Dedifferentiated amniotic fluid mesenchymal stem cell (primary cell): ENCODE measurements at regions not wholly inside any gene's neighbourhood (a gene's known extent, or its start where the extent isn't known, plus 50 kb on each side); places are given as distances from the start of the nearest gene placed in this dataset.
"Not testable (repeated sequence)": the region's sequence is repeated elsewhere in the genome, so short reads cannot be mapped to it uniquely, and the experiment has no call there.

ENCODE experiments used
- DNase-seq: peaks from one replicate; pipeline ENCODE4 v3.0.0-alpha.2; 2016; ENCODE audit errors: extremely low spot score

GRCh38 chr6:68158256-68158655 lies 476.8 kb upstream of the ADGRB3 start:
- DNase-seq: no peak

GRCh38 chr6:68144667-68145066 lies 490.4 kb upstream of the ADGRB3 start:
- no peak for DNase-seq

- no peak for DNase-seq
These were observed 493.9 kb upstream of the ADGRB3 start for GRCh38 chr6:68141190-68141589.

- DNase-seq: no peak
These were observed 496.0 kb upstream of the ADGRB3 start for GRCh38 chr6:68139130-68139529.

DNA sequence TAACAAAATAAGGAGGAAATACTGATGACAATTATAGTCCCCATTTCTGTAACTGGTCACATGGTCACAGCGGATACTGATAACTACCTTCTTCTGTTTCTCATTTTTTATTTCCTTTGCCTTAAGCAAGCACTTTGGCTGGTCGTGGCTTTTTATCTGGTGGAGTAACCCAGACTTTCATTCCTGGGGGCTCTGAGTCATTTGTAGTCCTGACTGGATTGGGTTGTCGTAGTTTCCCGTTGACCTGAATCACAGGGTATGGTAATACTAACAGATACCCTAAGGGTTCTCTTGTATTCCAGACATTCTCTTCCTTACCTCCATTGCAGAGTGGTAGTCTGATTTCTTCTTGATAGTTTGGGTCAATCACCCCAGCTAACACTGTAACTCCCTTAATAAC lies 500.3 kb upstream of the ADGRB3 start:
- DNase-seq: no peak

- DNase-seq: no peak
These were observed 506.9 kb upstream of the ADGRB3 start for GRCh38 chr6:68128211-68128610.

- DNase-seq: no peak
These were observed 508.0 kb upstream of the ADGRB3 start for GRCh38 chr6:68127074-68127473.

- DNase-seq: no peak
These were observed 508.9 kb upstream of the ADGRB3 start for GRCh38 chr6:68126089-68126749.

DNA sequence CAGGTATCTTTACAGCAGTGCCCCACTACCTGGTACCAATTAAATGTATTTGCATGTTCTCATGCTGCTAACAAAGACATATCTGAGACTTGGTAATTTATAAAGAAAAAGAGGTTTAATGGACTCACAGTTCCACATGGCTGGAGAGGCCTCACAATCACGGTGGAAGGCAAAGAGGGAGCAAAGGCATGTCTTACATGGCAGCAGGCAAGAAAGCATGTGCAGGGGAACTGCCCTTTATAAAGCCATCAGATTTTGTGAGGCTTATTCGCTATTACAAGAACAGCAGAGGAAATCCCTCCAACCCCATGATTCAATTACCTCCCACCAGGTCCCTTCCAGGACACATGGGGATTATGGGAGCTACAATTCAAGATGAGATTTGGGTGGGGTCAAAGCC lies 512.1 kb upstream of the ADGRB3 start:
- not testable (repeated sequence) for DNase-seq

- no peak for DNase-seq
These were observed 513.0 kb upstream of the ADGRB3 start for GRCh38 chr6:68122032-68122431.

DNA sequence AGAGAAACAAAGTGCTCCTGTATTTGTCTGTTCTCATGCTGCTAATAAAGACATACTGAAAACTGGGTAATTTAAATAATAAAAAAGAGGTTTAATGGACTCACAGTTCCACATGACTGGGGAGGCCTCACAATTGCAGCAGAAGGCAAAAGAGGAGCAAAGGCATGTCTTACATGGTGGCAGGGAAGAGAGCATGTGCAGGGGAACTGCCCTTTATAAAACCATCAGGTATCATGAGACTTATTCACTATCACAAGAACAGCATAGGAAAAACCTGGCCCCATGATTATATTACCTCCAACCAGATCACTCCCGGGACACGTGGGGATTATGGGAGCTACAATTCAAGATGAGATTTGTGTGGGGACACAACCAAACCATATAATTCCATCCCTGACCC lies 514.1 kb upstream of the ADGRB3 start:
- not testable (repeated sequence) for DNase-seq

DNA sequence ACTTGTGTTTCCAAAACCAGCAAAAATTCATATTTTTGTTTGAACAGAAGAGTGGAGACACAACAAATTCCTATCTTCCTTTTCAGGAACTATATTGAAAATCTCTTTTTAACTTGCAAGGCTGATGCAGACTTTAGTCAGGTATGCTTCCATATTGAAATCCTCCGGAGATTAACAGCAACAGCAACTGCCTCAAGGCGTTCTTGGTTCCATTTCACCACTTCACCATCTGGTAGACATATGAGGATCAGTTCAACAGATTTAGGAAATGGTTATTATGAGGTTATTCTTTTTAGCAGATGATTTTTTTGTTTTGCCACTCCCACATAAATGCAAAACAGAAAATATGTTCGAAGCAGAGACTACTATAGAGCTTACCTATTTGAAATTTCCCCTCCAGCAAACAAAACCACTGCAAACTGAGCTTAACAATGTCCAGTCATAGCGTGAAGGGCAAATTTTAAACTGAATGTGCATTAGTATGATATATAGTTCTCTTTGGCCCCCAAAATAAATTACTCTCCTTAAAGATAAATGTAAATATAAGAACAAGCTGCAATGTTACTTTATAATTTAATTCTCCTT lies 520.5 kb upstream of the ADGRB3 start:
- no peak for DNase-seq

DNA sequence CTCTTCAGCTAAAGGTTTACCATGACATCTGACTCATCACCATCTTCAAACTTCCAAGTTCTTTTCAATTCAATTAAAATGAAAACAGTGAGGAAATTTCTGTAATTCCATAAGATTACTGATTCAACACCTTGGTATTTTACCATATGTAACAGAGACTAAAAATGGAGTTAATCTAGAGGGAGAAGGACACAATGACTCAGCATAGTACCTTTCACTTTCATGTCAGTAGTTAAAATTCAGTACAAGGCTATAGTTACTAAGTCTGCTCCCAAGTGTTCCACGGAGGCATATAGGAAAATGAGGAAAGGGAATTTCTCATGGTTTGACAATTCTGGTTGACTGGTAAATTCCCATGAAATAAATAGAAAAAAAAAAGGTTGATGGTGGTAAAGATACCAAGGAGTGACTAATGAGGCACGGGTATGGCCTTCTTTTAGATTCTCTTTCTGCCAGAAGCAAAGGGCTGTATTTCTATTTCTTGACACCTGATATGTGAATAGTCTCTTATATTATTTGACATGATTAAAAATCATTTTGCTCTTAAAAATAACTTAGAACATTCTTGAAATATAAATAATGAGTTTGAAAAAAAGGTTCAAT lies 526.7 kb upstream of the ADGRB3 start:
- no peak for DNase-seq

DNA sequence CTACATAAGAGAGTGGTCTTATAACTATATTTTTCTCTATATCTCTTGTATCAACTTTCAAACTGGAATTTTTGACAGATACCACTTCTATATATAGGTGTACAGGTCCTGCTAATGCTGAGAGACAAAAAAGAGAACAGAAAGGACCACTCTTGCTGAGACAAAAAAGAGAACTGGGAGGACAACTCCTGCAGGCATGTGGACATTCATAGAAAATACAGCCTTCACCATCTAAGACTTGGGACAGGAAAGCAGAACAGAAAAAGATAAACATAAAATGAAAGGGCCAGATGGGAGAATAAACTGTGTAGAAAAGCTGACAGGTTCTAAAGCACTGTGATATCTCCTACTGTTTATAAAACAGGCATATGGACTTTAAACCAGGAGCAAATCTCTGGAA lies 541.0 kb upstream of the ADGRB3 start:
- no peak for DNase-seq

DNA sequence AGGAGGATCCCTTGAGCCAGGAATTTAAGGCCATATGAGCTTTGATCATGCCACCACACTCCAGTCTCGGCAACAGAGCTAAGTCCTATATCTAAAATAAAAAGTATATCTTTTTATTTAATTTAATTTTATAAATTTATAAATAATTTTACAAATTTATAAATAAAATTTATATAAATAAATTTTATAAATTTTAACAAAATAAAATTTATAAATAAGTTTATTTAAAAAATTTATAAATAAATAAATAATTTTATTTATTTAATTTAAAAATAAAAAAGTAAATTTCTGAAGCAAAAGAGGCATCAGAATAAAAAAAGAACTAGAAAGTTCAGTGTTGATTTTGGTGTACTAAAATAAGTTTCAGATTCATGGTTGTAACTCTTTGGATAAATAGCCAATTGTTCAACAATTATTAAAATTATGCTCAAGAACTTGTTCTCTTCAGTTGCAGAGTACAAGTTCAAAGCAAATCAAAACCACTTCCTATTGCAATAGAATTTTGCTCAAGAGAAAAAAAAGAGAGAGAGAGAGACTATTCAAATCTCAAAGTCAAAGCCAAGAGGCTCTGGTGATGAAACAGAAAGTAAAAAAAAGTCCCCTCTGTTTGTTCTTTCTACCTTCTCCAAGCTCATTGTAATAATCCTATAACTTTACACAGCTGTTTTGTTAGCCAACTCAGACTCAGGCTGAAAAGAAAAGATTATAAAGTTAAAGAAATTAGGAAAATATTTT lies 547.5 kb upstream of the ADGRB3 start:
- DNase-seq: no peak

DNA sequence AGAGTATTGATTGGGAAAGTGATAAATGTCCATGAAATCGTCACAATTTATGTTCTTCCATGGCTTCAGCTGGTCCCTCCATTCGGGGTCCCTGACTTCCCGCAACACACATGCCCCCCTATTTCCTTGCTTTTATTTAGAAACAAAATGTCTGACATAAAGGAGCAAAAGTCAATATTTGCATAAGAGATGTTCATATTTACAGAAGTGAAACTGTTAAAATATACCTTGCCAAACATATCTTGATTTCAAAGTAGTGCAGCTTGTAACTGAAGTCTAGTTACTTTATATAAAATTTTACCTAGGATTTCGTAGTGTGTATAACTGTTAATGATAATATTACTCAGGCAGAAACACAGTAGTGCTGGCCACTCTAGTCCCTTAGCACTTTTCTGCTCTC lies 548.9 kb upstream of the ADGRB3 start:
- DNase-seq: no peak

GRCh38 chr6:68085599-68085998 lies 549.5 kb upstream of the ADGRB3 start:
- not testable (repeated sequence) for DNase-seq

DNA sequence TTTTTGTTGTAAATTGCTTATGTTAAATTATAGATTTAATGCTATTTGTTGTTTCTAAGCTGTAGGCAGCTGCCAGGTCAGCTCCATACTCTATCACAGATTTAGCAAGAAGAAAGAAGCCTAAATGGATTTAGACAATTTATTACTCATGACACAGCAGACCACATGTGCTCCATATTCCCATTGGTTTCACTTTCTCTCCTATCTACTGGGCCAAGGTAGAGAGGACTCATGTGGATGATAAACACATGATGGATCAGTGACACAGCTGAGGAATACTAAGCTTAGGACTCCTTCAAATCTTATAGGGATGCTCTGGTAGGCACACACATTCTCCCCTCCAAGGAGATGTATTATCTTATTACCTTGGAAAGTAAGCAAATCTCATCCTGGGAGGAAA lies 553.0 kb upstream of the ADGRB3 start:
- no peak for DNase-seq

DNA sequence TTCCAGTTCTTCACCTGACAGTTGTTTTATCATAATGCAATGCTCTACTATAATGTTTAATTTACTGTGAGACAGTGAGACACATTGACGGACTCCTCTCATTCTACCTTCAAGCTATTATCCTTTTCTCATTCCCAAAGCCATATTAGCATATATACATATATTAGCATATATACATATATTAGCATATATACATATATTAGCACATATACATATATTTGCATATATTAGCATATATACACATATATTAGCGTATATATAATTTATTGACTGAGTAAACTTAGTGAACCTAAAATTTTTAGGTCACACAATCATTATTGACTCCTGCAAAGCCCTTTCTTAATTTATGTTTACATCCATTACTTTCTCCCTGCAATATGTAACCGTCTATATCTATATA lies 555.0 kb upstream of the ADGRB3 start:
- no peak for DNase-seq

DNA sequence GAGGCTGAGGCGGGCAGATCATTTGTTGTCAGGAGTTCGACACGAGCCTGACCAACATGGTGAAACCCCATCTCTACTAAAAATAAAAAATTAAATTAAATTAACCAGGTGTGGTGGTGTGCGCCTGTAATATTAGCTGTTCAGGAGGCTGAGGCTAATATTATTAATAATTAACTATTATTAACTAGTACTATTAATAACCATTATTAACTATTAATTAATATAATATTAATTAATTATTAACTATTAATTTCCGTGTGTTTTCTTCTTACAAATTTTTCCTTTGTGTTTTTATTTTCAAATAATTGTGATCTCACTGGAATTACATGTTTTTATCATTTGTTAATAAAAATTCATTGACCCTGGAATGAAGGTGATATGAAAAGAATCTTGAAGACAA lies 557.4 kb upstream of the ADGRB3 start:
- DNase-seq: no peak

DNA sequence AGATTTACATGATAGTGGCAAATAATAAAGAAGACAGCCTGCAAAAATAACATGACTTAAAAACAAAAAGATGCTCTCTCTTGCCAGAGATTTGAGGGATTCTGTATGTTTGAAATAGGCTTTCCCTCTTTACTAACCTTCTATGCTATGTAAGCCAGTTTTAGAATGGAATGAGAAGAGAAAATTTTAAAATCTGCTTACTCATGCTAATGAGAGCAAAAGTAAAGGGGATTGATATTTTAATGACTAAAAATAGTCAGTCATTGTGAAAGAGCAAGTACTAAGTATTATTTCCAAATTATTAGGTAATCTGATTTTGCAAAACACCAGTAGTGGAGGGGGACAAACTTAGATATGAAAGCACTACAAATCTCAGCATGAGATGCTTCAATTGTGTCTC lies 563.3 kb upstream of the ADGRB3 start:
- DNase-seq: no peak

DNA sequence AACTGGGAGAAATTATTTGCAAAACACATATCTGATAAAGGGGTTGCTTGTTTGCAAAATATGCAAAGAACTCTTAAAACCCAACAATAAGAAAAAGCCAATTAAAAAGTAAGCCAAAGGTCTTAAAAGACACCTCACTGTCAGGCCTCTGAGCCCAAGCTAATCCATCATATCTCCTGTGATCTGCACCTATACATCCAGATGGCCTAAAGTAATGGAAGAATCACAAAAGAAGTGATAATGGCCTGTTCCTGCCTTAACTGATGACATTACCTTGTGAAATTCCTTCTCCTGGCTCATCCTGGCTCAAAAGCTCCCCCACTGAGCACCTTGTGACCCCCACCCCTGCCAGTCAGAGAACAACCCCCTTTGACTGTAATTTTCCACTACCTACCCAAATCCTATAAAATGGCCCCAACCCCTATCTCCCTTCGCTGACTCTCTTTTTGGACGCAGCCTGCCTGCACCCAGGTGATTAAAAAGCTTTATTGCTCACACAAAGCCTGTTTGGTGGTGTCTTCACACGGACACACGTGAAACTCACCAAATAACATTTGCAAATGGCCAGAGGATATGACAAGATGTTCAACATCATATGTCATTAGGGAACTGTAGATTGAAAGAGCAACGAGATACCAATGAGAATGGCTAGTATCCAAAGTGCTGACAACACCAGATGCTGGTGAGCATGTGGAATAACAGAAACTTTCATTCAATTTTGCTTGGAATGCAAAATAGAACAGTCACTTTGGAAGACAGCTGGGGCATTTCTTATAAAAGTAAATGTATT lies 565.0 kb upstream of the ADGRB3 start:
- DNase-seq: no peak
